ENCODE measurements at regions not wholly inside any gene's neighbourhood (a gene's known extent, or its start where the extent isn't known, plus 50 kb on each side); places are given as distances from the start of the nearest gene placed in this dataset.
"Not testable (repeated sequence)": the region's sequence is repeated elsewhere in the genome, so short reads cannot be mapped to it uniquely, and the experiment has no call there.

DNA sequence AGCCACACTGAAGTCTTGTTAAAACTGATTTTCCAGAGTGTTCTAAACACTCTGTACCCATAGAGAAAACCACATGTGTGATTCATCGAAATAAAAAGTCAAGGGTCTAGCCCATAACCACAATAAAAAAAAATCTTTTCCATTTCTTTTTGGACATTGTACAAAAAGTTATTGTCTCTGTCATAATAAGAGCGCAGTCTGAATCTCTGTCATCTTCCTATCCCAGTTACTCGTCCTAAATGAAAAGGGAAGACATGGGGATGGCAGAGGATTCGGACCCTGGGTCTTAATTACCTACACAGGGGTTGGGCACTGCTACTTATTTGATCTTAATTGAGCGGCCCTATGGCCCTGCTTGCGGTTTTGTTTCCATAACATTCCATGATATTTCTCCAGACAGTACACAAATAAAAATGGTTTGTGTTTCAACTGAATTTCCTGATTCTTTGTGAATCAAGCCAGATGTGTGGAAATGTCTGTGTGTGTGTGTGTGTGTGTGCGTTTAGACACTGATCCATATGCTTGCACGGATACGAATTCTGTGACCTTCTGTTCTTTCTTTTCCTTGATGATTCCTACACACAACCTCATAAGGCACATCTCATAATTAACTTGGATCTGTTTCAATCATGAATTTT is 133.4 kb upstream of the SPATS2L start:
- DNase-seq (ENCODE audit: low read depth in 2 of 2) = no peak

DNA sequence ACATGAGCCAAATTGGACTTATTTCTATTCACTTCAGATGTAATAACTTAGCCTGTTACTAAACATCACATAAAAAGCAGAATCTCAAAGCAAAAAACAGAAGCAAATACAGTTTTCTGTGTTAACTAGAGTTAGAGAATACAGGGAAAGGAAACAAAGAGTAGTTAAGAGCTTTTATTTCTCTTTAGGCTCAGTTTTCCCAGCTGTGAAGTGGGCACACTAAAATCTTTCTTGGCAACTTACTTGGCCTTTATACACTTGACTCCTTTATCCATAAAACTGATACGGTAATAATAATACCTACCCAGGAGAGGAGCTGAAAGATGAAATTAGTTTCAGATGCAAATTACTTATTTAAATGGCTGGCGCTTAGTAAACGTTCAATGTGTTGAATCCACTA is 132.8 kb upstream of the SPATS2L start:
- DNase-seq (ENCODE audit: low read depth in 2 of 2) = no peak

DNA sequence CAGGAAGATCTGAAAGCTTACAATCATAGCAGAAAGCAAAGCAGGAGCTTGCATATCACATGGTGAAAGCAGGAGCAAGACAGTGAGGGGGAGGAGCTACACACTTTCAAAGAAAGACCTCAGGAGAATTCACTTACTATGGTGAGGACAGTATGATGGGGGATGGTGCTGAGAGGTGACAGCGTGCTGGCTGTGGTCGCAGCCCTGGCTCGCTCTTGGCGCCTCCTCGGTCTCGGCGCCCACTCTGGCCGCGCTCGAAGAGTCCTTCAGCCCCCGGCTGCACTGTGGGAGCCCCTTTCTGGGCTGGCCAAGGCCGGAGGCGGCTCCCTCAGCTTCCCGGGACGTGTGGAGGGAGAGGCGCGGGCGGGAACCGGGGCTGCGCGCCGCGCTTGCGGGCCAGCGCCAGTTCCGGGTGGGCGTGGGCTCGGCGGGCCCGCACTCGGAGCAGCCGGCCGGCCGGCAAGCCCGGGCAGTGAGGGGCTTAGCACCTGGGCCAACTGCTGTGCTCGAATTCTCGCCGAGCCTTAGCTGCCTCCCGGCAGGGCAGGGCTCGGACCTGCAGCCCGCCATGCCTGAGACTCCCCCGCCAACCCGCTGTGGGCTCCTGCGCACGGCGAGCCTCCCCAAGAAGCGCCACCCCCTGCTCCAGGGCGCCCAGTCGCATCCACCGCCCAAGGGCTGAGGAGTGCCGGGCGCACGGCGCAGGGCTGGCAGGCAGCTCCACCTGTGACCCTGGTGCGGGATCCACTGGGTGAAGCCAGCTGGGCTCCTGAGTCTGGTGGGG is 131.9 kb upstream of the SPATS2L start:
- no peak for DNase-seq (ENCODE audit: low read depth in 2 of 2)

DNA sequence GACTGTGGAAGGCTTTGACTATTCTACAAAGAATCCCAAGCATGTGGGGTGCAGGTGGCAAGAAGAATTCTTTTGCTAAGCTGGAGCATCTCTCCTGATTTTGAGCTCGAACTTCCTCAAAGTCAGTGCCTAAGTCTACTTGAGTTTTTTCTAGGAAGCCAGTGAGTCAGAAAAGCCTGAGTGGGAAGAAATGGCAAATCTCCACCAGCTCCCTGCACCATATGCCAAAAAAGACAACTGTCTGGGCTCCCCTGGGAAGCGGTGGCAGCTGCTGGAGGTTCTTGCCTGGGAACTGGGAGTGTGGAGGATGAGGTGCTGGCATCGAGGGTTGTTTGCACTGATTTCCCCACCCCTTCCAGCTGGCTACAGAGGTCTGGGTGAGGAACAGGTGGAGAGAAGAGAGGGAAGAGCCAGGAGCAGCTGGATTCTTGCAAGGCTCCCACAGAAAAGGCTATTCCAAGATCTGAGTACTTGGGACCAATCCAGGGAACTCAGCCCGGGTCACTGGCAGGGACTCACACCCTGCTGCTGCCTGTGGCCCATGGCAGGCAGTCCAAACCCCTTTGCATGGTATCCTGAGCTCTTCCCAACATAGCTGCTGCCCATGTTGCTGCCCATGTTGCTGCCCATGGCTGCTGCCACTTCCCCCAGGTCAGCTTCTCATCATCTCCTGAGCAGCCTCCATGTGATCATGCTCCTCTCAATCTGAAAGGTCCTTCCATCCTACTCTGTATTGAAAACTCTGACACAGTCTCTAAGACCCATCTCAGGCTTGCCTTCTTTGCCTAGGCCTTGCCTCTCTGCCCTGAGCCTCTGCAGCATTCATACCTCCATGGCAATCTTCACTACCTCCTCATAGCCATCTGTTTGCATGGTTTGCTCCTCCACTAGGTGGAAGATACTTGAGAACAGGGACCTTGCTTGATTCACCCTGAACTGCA is 128.3 kb upstream of the SPATS2L start:
- DNase-seq (ENCODE audit: low read depth in 2 of 2) = no peak

DNA sequence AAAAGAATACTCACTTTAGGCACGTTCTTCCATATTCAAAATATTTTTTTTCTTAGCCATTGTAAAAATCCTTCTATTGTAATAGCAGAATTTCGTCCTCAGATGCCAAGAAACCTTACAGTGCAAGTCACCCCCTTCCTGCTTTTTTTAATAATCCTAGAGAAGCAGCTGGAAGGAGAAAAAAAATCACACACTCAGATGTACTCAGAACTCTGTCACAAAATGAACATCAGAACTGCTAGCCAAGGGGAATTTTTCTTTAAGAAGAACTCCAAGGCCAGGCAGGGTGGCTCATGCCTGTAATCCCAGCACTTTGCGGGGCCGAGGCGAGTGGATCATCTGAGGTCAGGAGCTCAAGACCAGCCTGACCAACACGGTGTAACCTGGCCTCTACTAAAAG is 127.3 kb upstream of the SPATS2L start:
- DNase-seq (ENCODE audit: low read depth in 2 of 2) = no peak

DNA sequence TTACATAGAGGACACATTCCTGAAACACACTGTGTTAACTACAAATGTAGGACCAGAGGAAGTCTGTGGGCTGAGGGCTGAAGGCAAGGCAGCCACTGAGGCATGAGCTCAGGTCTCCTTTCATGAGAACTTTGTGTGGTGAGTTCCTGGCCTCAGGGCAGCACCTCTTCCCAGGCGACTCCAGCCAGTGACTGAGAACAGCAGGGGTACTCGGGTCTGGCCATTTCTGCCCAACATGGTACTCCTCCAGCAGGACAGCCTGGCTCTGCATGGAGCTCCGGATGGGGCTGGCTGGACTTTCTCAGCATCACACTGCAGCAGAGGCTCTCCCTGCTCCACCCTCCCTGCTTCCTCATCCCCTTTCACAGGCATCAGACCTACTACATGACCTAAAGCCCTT is 125.5 kb upstream of the SPATS2L start:
- no peak for DNase-seq (ENCODE audit: low read depth in 2 of 2)

DNA sequence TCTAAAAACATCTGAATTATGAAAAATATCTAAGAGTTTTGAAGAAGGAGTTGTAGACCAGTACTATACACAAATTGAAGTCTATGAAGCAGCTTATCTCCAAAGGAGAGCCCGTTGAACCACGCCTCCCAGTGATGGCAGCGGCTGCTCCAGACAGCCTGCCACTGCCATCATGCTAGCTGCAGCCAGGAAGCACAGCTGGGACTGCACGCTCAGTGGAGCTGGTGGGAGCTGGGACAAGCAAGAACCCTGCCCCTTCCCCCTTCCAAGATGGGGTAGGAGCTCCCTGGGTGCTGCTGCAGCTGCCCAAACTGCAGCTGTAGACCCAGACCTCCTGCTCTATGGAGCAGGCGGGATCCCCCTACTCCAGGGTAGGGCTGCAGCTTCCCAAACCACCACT is 124.7 kb upstream of the SPATS2L start:
- DNase-seq (ENCODE audit: low read depth in 2 of 2) = no peak

DNA sequence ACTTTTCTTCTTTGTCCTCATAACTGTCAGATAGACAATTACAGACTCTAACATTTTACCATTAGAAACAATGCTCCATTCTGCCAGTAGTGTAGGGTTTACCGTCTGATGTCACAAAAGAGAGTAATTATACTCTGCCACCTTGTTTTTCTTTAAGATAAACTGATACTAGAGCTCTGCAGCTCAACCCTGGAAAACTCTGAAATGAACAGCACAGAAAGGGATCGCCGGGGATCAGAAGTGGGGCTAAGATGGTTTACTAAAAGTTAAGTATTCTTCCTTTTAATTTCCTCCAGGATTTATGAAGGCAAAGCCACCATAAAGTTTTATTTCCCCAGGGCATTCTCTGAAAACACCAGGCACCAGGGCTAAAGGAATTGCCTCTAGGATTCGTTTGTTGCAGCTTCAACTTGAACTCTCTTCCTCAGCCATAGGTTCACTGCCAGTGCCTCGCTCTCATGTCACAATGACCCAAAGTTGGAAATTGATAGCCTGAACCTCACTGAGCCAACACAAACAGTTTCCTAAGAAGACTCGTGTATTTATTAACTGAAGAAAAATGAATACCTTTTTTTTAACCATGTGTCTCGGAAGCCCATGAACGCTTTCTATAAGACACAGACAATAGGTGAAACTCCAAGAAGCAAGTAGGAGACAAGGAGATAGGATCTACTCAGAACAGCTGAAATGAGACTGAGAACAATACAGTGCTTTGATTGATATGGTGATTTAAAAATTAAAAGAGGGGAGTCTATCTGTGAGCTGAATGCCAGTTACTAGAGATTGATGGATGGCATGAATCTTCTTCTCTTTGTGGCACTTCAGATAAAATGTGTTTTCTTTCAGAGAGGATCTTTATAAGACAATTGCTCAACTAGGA is 121.5 kb upstream of the SPATS2L start:
- DNase-seq (ENCODE audit: low read depth in 2 of 2) = no peak

DNA sequence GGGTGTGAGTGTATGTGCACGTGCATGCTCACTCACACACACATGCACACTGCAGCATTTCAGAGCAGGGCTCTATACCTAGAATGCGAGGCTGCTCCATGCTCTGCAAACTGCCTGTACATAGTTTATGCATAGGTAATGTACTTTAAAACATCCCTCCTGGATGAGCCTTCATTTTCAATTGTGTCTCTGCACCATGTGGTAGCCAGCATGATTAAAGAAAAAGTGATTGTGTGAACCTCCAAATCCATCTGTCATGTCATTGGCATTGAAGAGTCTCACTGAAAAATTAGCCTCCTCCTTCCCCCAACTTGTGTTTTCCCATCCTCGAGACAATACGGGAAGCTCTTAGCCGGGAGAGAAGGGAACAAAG is 120.9 kb upstream of the SPATS2L start:
- DNase-seq (ENCODE audit: low read depth in 2 of 2) = no peak

DNA sequence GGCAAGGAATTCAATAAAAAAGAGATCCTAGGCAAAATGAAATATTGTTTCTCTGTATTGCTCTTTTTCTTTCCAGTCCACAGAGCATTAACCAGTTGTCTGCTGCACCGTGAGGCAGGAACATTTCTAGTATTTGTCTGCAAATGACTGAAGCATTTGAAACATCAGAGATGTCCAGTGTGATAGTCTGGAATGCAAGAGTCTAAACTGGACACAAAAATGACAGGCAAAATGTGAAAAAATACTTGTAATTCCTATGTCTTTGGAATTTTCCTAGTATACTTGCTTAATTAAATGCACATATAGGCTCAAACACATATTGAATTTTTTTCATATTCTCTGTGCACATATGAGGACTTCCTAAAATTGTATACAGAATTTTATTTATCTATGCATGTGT is 120.5 kb upstream of the SPATS2L start:
- DNase-seq (ENCODE audit: low read depth in 2 of 2) = no peak

DNA sequence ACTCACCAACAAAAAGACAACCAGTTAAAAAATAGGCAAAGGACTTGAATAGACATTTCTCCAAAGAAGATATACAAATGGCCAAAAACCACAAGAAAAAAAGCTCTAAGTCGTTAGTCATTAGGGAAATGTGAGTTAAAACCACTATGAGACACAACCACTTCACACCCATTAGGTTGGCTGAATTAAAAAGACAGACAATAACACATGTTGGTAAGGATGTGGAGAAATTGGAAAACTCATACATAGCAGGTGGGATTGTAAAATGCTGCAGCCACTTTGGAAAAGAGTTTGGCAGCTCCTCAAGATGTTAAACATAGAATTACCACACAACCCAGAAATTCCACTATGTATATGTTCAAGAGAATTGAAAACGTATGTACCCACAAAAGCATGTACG is 117.6 kb upstream of the SPATS2L start:
- DNase-seq (ENCODE audit: low read depth in 2 of 2) = no peak

DNA sequence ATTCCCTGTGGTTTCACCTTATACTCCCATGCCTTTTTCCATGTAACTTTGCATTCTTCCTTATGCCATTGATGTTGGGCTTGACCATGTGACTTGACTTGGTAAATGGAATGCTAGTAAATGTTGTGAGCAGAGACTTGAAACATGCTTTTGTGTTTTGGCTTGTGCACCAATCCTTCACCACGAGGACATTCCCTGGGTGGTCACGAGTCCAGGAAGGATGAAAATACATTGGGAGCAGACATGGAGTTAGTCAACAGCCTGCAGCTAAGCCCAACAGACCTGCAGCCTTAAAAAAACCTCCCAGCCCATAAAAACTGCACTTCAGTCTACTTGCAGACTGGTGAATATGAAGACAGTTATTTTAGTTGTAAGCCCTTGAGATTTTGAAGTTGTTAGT is 116.5 kb upstream of the SPATS2L start:
- DNase-seq (ENCODE audit: low read depth in 2 of 2) = no peak

DNA sequence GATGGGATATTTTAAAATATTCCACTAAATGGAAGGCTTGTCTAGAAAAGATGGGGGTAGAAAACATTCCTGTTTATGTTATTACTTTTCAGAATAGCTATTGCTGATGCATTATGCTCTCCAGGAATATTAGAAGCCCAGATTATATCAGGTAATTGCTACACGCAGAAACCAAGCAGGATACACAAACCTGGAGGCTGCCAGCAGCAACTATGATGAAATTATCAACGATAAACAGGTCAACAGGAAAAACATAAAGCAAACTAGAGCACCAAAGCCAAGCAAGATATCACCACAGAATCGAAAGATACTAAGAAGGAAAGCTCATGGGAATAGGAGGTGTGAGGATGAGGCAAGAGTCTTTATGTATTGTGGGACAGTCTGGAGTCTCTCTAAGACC is 113.2 kb upstream of the SPATS2L start:
- no peak for DNase-seq (ENCODE audit: low read depth in 2 of 2)

DNA sequence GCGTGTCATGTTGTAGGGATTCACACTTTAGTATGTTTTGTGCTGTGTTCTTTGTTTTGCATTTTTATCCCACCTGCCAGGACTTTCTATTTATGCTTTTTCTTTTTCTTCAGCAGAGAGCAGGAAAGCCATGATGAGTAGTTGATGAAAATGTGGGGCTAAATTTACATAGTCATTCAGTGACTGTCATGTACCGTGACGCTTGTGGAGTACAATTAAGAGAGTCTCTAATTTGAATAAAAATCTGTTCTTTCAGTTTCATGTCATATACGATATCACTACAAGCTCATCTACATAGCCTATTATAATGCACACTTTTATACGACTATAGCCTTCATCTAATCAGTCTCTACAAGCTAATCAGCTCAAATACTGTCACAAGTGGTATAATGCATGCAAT is 112.7 kb upstream of the SPATS2L start:
- DNase-seq (ENCODE audit: low read depth in 2 of 2) = no peak

DNA sequence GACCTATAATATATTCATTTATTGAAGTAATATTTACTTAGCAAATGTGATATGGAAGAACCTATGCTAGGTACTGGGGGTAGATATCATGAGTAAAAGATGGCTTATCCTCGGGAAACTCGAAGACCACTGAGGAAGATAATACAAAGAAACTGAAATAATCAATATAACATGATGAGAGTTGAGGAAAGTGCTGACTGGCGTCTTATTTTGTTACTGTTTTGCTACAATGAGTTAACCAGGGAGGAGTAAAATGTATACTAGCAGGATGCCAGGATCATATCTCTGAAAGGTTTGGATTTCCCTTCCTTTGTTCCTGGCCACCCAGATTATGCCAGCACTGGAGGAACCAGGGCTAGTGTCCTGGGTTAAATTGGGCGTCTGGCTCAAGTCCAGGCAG is 111.7 kb upstream of the SPATS2L start:
- no peak for DNase-seq (ENCODE audit: low read depth in 2 of 2)

DNA sequence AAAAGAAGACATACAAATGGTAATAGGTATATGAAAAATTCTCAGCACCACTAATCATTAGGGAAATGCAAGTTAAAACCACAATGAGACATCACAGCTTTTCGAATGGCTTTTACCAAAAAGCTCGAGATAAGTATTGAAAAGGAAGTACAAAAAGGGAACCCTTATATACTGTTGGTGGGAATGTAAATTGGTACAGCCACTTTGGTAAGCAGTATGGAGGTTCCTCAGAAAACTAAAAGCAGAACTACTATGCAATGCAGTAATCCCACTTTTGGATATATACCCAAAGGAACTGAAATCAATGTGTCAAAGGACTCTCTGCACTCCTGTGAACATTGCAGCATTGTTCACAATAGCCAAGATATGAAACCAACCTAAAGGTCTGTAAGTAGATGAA is 107.5 kb upstream of the SPATS2L start:
- no peak for DNase-seq (ENCODE audit: low read depth in 2 of 2)

DNA sequence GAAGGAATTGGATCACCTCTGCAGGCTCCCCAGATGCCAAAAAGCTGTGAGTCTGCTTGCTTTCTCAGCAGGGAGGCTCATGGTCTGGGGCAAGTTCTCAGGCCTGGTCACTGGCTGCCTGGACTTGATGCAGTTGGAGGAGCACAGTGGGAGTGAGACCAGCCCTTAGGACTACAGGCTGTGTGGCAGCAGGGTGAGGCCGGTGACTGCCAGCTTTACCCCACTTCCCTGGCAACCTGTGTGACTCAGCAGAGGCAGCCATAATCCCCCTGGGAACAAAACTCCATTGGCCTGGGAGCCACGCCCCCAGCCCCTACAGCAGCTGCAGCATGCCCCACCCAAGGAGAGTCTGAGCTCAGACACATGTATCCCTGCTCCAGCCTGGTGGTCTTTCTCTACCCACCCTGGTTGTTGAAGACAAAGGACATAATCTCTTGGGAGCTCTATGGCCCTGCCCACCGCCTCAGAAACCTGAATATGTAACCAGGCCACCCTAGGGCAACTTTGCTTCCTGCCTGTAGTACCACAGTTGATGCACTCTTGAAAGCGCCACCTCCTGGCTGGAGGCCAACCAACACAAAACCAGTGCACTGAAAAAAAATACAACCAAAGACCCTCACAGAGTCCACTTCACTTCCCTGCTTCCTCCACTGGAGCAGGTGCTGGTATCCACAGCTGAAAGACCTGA is 106.8 kb upstream of the SPATS2L start:
- DNase-seq (ENCODE audit: low read depth in 2 of 2) = no peak

DNA sequence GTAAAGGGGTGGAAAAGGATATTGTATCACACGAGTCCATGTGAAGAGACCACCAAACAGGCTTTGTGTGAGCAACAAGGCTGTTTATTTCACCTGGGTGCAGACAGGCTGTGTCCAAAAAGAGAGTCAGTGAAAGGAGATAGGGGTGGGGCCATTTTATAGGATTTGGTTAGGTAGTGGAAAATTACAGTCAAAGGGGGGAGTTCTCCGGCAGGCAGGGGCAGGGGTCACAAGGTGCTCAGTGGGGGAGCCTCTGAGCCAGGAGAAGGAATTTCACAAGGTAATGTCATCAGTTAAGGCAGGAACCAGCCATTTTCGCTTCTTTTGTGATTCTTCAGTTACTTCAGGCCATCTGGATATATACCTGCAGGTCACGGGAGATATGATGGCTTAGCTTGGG is 104.7 kb upstream of the SPATS2L start:
- DNase-seq (ENCODE audit: low read depth in 2 of 2) = not testable (repeated sequence)

DNA sequence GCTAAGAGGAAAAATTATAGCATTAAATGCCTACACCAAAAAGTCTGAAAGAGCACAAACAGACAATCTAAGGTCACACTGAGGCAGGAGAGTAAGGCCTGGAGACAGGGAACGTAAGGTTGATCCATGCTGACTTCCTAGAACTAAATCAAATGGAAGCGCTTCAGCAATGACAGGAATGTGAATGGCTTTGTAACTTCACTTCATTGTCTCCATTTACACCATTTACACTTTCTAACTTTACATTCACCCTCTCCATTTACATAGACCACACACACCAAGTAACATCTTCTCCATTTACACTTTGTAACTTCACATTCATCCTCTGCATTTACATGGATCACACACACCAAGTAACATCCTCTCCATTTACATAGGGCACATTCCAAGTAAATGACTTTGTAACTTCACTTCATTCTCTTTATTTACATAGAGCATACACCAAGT is 103.1 kb upstream of the SPATS2L start:
- DNase-seq (ENCODE audit: low read depth in 2 of 2) = no peak

DNA sequence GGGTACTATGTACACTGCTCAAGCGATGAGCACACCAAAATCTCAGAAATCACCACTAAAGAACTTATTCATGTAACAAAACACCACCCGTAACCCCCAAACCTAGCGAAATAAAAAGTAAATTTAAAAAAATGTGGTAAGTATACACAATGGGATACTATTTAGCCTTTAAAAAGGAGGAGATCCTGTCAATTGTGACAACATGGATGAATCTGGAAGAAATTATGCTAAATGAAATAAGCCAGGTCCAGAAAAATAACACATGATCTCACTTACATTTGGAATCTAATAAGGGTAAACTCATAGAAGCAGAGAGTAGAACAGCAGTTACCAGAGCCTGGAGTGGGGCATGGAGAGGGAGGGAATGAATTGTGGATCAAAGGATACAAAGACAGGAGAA is 98.5 kb upstream of the SPATS2L start:
- no peak for DNase-seq (ENCODE audit: low read depth in 2 of 2)

DNA sequence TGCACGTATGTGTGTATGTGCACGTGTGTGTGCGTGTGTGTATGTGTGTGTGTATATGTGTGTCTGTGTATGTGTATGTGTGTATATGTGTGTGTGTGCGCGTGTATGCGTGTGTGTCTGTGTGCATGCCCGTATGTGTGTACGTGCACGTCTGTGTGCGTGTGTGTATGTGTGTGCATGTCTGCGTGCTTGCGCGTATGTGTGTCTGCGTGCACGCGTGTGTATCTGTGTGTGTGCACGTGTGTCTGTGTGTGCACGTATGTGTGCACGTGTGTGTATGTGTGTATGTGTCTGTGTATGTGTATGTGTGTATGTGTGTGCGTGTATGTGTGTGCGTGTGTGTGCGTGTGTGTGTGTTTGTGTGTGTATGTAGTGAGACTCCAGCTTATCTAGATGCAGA is 97.5 kb upstream of the SPATS2L start:
- DNase-seq (ENCODE audit: low read depth in 2 of 2) = no peak
